ENCODE measurements at regions not wholly inside any gene's neighbourhood (a gene's known extent, or its start where the extent isn't known, plus 50 kb on each side); places are given as distances from the start of the nearest gene placed in this dataset.

- Histone ChIP-seq H3K4me2 (no peak overlapping the region), H3K36me3 (ENCODE audit: low read depth) (no peaks in the 10 kb centered on the region)
These were observed 282.3 kb downstream of the DEPDC1B start for GRCh38 chr5:60417500-60418181.

DNA sequence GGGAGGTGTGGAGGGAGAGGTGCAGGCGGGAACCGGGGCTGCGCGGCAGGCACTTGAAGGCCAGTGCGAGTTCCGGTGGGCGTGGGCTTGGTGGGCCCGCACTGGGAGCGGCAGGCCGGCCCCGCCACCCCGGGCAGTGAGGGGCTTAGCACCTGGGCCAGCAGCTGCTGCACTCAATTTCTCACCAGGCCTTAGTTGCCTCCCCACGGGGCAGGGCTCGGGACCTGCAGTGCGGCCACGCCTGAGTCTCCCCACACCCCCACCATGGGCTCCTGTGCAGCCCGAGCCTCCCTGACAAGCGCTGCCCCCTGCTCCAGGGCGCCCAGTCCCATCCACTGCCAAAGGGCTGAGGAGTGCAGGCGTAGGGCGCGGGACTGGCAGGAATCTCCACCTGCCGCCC, 284.5 kb downstream of the DEPDC1B start:
- H3K9me3 ChIP-seq (ENCODE audit: insufficient read depth, low read depth) = no peaks in the 10 kb centered on the region
- H3K4me2 ChIP-seq = no peak overlapping the region
- H3K79me2 ChIP-seq (ENCODE audit: low read depth) = no peaks in the 10 kb centered on the region
- no peaks in the 10 kb centered on the region for H3K36me3 ChIP-seq (ENCODE audit: low read depth)
- BruUV-seq (replicated peaks) = no TSS peak
- H4K20me1 ChIP-seq (ENCODE audit: insufficient read depth) = no peaks in the 10 kb centered on the region
- H3K4me1 ChIP-seq (replicated peaks; ENCODE audit: insufficient read depth) = no peaks in the 10 kb centered on the region
- CTCF ChIA-PET = no interaction called here
- no peaks in the 10 kb centered on the region for H3F3A ChIP-seq (ENCODE audit: insufficient read depth, low read depth)
- intact Hi-C loops (cut with micrococcal nuclease; ENCODE audit: unreplicated experiment) = no loop called here
- H3K4me3 ChIP-seq = no peak overlapping the region
- no peaks in the 10 kb centered on the region for H3K9me2 ChIP-seq (ENCODE audit: insufficient read depth)
- no peaks in the 10 kb centered on the region for H3K27me3 ChIP-seq (ENCODE audit: insufficient read depth, low read depth)
- no peak overlapping the region for H3K27ac ChIP-seq
- POLR2A ChIA-PET (ENCODE audit: unreplicated experiment) = no interaction called here
- TF ChIP-seq CTCF (conservative IDR thresholded peaks at IDR 0.05) (no peak), EZH2 (IDR thresholded peaks at IDR 0.05; ENCODE audit: low read depth) (no peak)
- no peak overlapping the region for H2AFZ ChIP-seq
- no peak for DNase-seq

More at GRCh38 chr5:60417500-60418181, 282.3 kb downstream of the DEPDC1B start:
- H3K9me3 ChIP-seq (ENCODE audit: insufficient read depth, low read depth) = no peaks in the 10 kb centered on the region
- no peaks in the 10 kb centered on the region for H3K9me2 ChIP-seq (ENCODE audit: insufficient read depth)
- H3K27ac ChIP-seq = no peak overlapping the region
- H3K4me1 ChIP-seq (replicated peaks; ENCODE audit: insufficient read depth) = no peaks in the 10 kb centered on the region
- BruUV-seq (replicated peaks) = no TSS peak
- TF ChIP-seq EZH2 (IDR thresholded peaks at IDR 0.05; ENCODE audit: low read depth) = no peak
- ChIA-PET POLR2A (ENCODE audit: unreplicated experiment) (no interaction called here), CTCF (interaction anchor here (0.6 kb wide), 1 partner anchor 129 kb away, joined by 3 read pairs; no protein-coding TSS in a partner anchor)
- no peaks in the 10 kb centered on the region for H3K79me2 ChIP-seq (ENCODE audit: low read depth)
- peak overlapping the region; percentile 11; the same call in 1 of the 2 replicates for H2AFZ ChIP-seq
- intact Hi-C loops (cut with micrococcal nuclease; ENCODE audit: unreplicated experiment) = no loop called here
- no peaks in the 10 kb centered on the region for H4K20me1 ChIP-seq (ENCODE audit: insufficient read depth)
- no peaks in the 10 kb centered on the region for H3F3A ChIP-seq (ENCODE audit: insufficient read depth, low read depth)
- DNase-seq = no peak
- no peak overlapping the region for H3K4me3 ChIP-seq
- no peaks in the 10 kb centered on the region for H3K27me3 ChIP-seq (ENCODE audit: insufficient read depth, low read depth)

GRCh38 chr5:60410427-60410826, 289.5 kb downstream of the DEPDC1B start:
- intact Hi-C loops (cut with micrococcal nuclease; ENCODE audit: unreplicated experiment) = no loop called here
- Histone ChIP-seq H3F3A (ENCODE audit: insufficient read depth, low read depth) (no peaks in the 10 kb centered on the region), H3K4me3 (no peak overlapping the region), H3K36me3 (ENCODE audit: low read depth) (no peaks in the 10 kb centered on the region), H3K9me3 (ENCODE audit: insufficient read depth, low read depth) (no peaks in the 10 kb centered on the region), H3K27ac (no peak overlapping the region), H3K9me2 (ENCODE audit: insufficient read depth) (no peaks in the 10 kb centered on the region), H3K4me1 (replicated peaks; ENCODE audit: insufficient read depth) (no peaks in the 10 kb centered on the region), H3K4me2 (no peak overlapping the region), H2AFZ (no peak overlapping the region), H3K79me2 (ENCODE audit: low read depth) (no peaks in the 10 kb centered on the region), H4K20me1 (ENCODE audit: insufficient read depth) (no peaks in the 10 kb centered on the region), H3K27me3 (ENCODE audit: insufficient read depth, low read depth) (no peaks in the 10 kb centered on the region)
- CTCF ChIA-PET = no interaction called here
- POLR2A ChIA-PET (ENCODE audit: unreplicated experiment) = no interaction called here
- no peak for DNase-seq
- no TSS peak for BruUV-seq (replicated peaks)
- TF ChIP-seq CTCF (conservative IDR thresholded peaks at IDR 0.05) (no peak), EZH2 (IDR thresholded peaks at IDR 0.05; ENCODE audit: low read depth) (no peak)

DNA sequence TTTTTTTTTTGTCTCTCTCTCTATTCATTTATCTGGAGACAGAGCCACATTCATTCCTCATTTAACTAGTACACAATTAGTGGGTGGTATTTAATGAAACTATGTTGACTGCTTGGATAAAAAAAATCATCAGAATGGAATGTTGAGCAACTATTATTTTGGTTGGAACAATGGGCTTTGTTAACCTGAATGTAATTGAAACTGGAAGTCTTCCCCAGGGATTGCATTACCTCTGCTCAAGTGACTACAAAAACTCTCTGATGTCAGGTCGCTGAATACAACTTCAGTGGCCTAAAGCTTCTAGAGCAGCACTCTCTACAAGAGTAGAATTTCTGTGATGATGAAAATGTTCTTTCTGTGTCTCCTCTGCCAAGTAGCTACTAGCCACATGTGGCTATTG, 295.8 kb downstream of the DEPDC1B start:
- intact Hi-C loops (cut with micrococcal nuclease; ENCODE audit: unreplicated experiment) = no loop called here
- no peak overlapping the region for H3K27ac ChIP-seq
- H4K20me1 ChIP-seq (ENCODE audit: insufficient read depth) = no peaks in the 10 kb centered on the region
- no peaks in the 10 kb centered on the region for H3K4me1 ChIP-seq (replicated peaks; ENCODE audit: insufficient read depth)
- TF ChIP-seq CTCF (conservative IDR thresholded peaks at IDR 0.05) (no peak), EZH2 (IDR thresholded peaks at IDR 0.05; ENCODE audit: low read depth) (no peak)
- H2AFZ ChIP-seq = no peak overlapping the region
- H3K27me3 ChIP-seq (ENCODE audit: insufficient read depth, low read depth) = no peaks in the 10 kb centered on the region
- no peak for DNase-seq
- BruUV-seq (replicated peaks) = no TSS peak
- ChIA-PET CTCF (no interaction called here), POLR2A (ENCODE audit: unreplicated experiment) (no interaction called here)
- no peaks in the 10 kb centered on the region for H3F3A ChIP-seq (ENCODE audit: insufficient read depth, low read depth)
- no peaks in the 10 kb centered on the region for H3K9me2 ChIP-seq (ENCODE audit: insufficient read depth)
- no peaks in the 10 kb centered on the region for H3K79me2 ChIP-seq (ENCODE audit: low read depth)
- H3K4me2 ChIP-seq = no peak overlapping the region
- H3K36me3 ChIP-seq (ENCODE audit: low read depth) = no peaks in the 10 kb centered on the region
- H3K4me3 ChIP-seq = no peak overlapping the region
- no peaks in the 10 kb centered on the region for H3K9me3 ChIP-seq (ENCODE audit: insufficient read depth, low read depth)
